ENCODE measurements at regions not wholly inside any gene's neighbourhood (a gene's known extent, or its start where the extent isn't known, plus 50 kb on each side); places are given as distances from the start of the nearest gene placed in this dataset.

- TF ChIP-seq, protein P1, sequence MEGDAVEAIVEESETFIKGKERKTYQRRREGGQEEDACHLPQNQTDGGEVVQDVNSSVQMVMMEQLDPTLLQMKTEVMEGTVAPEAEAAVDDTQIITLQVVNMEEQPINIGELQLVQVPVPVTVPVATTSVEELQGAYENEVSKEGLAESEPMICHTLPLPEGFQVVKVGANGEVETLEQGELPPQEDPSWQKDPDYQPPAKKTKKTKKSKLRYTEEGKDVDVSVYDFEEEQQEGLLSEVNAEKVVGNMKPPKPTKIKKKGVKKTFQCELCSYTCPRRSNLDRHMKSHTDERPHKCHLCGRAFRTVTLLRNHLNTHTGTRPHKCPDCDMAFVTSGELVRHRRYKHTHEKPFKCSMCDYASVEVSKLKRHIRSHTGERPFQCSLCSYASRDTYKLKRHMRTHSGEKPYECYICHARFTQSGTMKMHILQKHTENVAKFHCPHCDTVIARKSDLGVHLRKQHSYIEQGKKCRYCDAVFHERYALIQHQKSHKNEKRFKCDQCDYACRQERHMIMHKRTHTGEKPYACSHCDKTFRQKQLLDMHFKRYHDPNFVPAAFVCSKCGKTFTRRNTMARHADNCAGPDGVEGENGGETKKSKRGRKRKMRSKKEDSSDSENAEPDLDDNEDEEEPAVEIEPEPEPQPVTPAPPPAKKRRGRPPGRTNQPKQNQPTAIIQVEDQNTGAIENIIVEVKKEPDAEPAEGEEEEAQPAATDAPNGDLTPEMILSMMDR (IDR thresholded peaks at IDR 0.05; ENCODE audit: poor library complexity, severe bottlenecking) = no peak
- no peak for TF ChIP-seq EP300 (conservative IDR thresholded peaks at IDR 0.05; ENCODE audit: poor library complexity, severe bottlenecking)
- TF ChIP-seq POLR2AphosphoS5 (IDR thresholded peaks at IDR 0.05) = no peak
- TF ChIP-seq EZH2 (IDR thresholded peaks at IDR 0.05; ENCODE audit: borderline replicate concordance, insufficient read depth, low read length, poor library complexity, severe bottlenecking) = no peak
- no peak for TF ChIP-seq TAF1 (IDR thresholded peaks at IDR 0.05; ENCODE audit: low read depth)
- TF ChIP-seq REST (IDR thresholded peaks at IDR 0.05; ENCODE audit: borderline replicate concordance) = no peak
These were observed 122.3 kb downstream of the MID1IP1 start for GRCh38 chrX:38923451-38923969.
